COR-L47 (cell line): ENCODE measurements at regions not wholly inside any gene's neighbourhood (a gene's known extent, or its start where the extent isn't known, plus 50 kb on each side); places are given as distances from the start of the nearest gene placed in this dataset.
"Not testable (repeated sequence)": the region's sequence is repeated elsewhere in the genome, so short reads cannot be mapped to it uniquely, and the experiment has no call there.

Experiments
- DNase-seq: peaks from one replicate; lab custom pipeline; 2025; lab: John Stamatoyannopoulos, UW

GRCh38 chr2:84217456-84217855 lies 241.6 kb downstream of the SUCLG1 start:
- DNase-seq: no peak

DNA sequence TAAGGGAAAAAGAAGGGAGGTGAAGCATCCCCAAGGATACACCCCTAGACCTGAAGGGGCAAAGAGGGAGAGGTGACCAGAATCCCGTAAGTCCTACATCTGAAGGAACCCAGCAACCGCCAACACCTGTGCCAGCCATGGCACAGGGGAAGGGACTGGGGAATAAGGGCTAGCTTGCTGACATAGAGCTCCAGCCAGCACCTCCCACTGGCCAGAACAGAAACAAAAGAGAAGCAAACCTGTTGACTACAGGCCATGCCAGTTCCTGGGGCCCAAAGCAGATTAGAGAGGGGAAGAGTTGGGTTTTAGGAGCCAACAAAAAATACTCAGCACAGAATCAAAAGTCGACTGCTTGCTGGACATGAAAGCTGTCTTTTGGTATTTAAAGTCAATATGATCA lies 244.6 kb downstream of the SUCLG1 start:
- no peak for DNase-seq

- no peak for DNase-seq
Observed at GRCh38 chr2:84212611-84213314, 246.3 kb downstream of the SUCLG1 start.

DNA sequence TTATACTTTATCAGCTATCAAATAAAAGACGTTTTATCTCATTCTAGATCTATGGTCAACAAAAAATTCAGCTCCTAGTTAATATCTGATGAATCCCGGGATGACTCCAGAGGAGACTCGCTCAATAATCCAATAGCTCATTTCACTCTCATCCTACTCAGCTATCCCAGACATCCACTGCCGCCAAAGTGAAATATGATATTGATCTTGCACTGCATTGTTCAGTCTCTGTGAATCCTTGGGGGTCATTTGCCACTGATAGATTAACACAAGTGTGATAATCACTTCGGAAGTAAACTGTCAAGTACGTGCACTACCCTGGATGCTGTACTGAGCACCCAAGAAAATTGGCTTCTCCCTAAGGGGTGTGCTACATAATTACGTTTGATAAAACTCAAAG lies 249.1 kb downstream of the SUCLG1 start:
- DNase-seq: no peak

GRCh38 chr2:84204995-84205394 lies 254.1 kb downstream of the SUCLG1 start:
- DNase-seq: no peak

DNA sequence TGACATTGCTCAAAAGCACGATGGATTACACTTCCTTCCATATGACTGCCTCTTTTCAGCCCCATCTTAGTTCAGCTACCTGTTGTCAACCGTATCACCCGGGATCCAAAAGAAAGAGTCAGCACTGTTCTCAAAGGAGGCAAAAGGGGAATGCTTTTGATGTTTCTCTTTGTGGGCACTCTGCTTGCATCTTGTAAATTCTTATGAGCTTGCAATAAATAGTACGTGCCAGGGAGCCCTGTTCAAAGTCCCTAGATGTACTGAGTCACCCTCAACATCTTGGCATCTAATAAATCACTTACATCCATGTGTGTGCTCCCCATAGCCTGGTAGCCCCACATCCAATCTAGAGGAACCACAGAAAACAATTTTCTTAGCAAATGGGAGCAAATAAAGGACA lies 256.9 kb downstream of the SUCLG1 start:
- DNase-seq: no peak

- no peak for DNase-seq
Observed at GRCh38 chr2:84201158-84201557, 257.9 kb downstream of the SUCLG1 start.

DNA sequence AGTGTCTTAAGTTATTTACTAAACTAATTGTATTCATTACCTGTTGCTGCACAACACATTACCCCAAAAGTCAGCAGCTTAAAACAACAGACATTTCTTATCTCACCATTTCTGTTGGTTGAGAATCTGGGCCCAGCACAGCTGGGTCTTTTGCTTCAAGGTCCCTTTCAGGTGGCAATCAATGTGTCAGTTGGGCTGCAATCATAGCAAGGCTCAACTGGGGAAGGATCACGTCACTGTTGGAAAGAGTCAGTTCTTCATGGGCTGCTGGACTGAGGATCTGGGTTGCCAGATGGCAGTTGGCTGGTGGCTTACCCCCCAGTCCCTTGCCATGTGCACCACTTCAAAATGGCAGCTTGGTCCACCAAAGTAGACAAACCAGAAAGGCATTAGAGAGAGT lies 261.2 kb downstream of the SUCLG1 start:
- DNase-seq: no peak

- no peak for DNase-seq
Observed at GRCh38 chr2:84194949-84195644, 264.0 kb downstream of the SUCLG1 start.

GRCh38 chr2:84194181-84194580 lies 264.9 kb downstream of the SUCLG1 start:
- no peak for DNase-seq

- no peak for DNase-seq
Observed at GRCh38 chr2:84187258-84187657, 271.8 kb downstream of the SUCLG1 start.

GRCh38 chr2:84181927-84182326 lies 277.2 kb downstream of the SUCLG1 start:
- no peak for DNase-seq

GRCh38 chr2:84177733-84178132 lies 281.3 kb downstream of the SUCLG1 start:
- DNase-seq: no peak

DNA sequence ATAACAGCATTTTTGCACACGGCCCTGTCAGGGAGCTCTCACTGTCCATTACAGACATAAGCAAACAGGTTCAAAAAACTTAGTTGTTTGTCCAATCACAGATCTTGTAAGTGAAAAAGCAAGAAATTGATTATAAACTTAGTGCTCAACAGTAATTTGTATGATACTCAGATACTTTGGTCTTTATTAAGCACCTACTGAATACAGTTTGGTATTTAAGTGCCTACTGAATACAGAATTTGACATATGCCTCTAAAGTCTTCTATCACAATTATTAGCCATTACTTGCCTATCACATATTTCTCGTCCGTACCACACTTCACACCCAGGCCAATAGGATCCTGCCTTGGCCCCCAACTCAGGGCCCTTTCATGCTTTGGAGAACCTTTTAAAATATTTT lies 283.1 kb downstream of the SUCLG1 start:
- no peak for DNase-seq

GRCh38 chr2:84175340-84175739 lies 283.7 kb downstream of the SUCLG1 start:
- no peak for DNase-seq

DNA sequence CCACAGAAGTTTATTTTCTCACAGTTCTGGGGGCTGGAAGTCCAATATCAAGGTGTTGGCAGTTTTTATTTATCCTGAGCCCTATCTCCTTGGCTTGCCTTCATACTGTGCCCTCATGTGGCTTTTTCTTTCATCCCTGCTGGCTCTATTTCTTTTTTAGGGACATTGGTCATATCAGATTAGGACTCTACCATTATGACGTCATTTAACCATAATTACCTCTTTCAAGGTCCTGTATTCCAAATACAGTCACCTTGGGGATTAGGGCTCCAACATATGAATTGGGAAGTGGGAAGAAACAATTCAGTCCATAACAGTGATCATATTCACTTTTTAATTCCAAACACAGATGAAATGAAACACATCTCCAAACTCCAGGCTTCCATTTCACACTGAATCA lies 286.0 kb downstream of the SUCLG1 start:
- no peak for DNase-seq

DNA sequence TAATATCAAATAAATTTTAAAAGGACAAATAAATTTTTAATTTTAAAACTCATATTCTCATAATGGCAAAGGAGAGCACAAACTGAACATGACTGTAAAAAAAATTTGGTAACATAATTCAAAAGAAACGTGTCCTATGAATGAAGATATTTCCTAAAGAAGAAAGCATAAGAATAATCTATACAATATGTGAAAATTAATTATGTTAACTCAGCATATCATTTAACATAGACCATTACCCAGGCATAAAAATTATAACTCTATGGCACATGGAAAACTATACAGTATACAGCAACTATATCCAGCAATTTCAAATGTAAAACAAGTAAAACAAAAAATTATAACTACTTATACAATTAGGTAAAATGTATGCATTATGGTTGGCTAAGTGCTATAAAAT lies 288.1 kb downstream of the SUCLG1 start:
- DNase-seq: no peak

GRCh38 chr2:84169871-84170270 lies 289.2 kb downstream of the SUCLG1 start:
- DNase-seq: no peak

GRCh38 chr2:84168552-84168951 lies 290.5 kb downstream of the SUCLG1 start:
- DNase-seq: not testable (repeated sequence)

GRCh38 chr2:84165256-84165655 lies 293.8 kb downstream of the SUCLG1 start:
- DNase-seq: no peak

- no peak for DNase-seq
Observed at GRCh38 chr2:84160453-84160852, 298.6 kb downstream of the SUCLG1 start.

DNA sequence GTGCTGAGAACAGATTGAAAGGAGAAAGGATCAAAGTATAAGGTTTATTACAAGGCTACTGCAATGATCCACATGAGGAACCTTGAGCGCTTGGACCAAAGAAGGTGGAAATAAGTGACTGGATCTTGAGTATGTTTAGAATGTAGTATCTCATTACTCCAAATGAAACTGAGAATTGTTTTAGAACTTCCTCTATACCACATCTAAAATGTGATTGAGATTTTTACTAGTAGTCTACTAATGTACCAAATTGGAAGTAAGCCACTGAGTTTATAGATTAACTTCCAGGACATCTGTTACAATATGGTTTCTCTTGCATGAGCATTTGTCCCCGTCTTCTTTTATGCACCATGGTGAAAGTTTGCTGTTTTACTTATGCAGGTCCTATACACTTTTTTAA lies 300.5 kb downstream of the SUCLG1 start:
- no peak for DNase-seq

GRCh38 chr2:84152462-84152861 lies 306.6 kb downstream of the SUCLG1 start:
- DNase-seq: no peak

DNA sequence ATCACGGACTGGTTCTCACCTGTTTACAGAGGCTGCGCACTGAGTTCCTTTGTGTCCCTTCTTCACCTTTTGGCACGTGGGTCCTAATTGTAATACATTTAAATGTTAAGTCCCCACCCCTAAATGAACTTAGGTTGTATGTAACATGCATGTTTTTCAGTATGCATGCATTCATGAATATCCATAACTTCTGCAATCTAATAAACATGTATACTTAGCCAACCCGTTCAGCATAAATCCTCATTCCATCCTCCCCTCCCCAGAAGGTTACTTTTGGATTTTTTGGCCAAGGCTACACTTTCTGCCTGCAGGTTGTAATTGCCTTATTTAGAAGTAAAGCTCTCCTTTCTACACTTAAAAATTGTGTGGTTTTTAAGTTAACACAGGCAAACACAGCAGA lies 314.7 kb downstream of the SUCLG1 start:
- no peak for DNase-seq
